NCI-H1694 treated with DMSO at 0.1 percent for 48 hours (cell line): ENCODE measurements at regions not wholly inside any gene's neighbourhood (a gene's known extent, or its start where the extent isn't known, plus 50 kb on each side); places are given as distances from the start of the nearest gene placed in this dataset.
"Not testable (repeated sequence)": the region's sequence is repeated elsewhere in the genome, so short reads cannot be mapped to it uniquely, and the experiment has no call there.

ENCODE experiments used
- DNase-seq: peaks from one replicate; lab custom pipeline; 2025; lab: John Stamatoyannopoulos, UW

DNA sequence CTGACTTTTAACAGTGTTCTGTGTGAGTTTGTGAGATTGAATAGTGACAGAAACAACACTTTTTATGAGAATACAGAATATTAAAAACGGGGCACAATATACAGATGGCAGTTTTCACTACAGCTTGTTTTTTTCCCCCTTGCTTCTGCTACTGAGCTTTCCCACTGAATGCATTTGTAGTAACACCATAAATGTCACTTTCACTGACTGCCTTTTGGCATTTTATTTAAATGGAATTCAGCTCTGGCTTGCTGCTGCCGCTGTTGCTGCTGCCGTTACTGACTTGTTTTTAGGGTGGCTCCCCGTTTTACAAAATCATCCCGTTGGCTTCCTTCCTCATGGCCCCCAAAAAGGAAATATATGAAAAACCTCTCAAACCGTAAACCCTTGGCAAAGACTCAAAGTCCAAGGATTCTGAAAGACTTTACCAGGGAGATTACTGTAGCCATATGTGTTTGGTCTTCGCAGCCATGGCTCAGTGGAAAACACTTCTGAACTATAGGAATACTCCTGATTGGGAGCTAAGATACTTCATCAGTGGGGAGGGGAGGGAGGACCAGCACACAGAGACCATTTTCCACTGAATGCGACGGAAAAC, 151.0 kb downstream of the NUF2 start:
- DNase-seq = no peak

DNA sequence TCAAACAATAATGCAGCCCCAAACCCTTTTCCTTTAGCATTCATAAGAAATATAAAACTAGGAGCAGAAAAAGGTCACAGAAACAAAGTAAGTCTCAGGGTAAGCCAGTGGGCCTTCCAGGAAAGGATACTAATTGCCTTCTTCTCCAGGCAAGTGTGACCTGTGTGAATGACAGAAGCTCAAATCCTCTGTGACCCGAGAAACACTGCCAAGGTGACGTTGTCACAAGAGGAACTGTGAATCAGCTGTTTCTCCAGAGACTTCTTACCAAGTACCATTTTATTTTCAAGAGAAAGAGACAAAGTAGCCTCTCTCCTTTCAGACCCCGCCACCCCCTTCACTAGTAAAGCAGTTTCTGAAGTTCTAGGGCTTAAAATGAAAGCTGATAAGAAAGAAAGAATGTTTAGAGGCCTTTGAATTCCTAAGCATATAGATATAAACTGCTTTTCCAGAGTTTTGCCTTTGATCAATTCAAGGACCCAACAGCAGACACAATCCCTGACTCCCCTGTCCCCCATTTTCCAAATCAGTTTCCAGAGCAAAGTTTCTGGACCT, 155.6 kb downstream of the NUF2 start:
- no peak for DNase-seq

GRCh38 chr1:163498391-163499330, 176.9 kb downstream of the NUF2 start:
- DNase-seq = not testable (repeated sequence)

DNA sequence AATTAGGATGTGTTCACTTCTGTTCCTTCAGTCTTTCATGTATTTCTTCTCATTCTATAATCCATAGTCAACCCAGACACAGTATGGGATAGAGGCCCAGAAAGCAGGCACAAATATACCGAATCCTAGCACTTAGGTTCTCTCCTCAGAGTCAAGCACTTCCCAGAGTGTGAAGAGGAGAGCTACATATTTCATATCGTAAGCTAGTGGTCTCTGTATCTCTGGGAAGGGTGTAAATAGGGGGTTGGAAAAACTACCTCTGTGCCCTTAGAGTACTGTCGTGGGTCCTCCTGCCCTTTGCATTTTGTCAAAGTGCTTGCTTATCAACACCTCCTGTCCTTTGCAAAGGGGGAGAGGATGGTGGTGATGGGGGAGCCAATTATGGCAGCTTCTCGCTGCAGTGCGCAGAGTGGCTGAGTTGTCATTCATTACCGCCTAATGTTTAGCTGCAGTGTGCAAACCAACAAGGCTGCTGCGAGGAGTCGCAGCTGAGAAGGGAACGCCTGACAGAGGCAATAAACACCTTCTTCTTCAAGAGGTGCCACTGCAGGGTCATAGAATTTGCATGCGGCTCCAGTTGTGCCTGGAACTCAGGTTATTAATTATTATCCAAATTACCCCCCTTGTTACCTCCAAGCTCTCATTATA, 182.7 kb downstream of the NUF2 start:
- no peak for DNase-seq

- no peak for DNase-seq
Measured at GRCh38 chr1:163509114-163509513, 187.4 kb downstream of the NUF2 start.

GRCh38 chr1:163512349-163512989, 190.7 kb downstream of the NUF2 start:
- no peak for DNase-seq

GRCh38 chr1:163523375-163524029, 201.7 kb downstream of the NUF2 start:
- no peak for DNase-seq

- peak; percentile 33 for DNase-seq
Measured at GRCh38 chr1:163528710-163529348, 207.1 kb downstream of the NUF2 start.

DNA sequence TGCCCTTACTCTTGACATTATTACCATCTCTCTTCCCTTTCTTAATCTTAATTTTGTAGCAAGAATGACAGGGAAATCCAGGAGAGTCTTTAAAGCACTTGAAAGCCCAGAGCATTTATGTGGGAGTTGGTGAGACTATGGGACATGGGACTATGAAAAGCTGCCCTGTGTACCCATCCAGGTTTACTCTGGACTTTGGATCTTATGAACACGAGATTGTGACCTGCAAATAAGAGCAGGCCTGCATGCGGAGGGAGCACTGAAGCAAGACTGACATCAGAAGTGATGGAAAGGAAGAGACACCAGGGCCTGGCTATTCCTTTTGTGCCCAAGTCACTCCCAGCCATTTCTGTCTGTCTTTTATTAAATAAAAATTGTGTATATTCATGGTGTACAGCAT, 209.6 kb downstream of the NUF2 start:
- no peak for DNase-seq

- DNase-seq = no peak
Measured at GRCh38 chr1:163535401-163535800, 213.6 kb downstream of the NUF2 start.

DNA sequence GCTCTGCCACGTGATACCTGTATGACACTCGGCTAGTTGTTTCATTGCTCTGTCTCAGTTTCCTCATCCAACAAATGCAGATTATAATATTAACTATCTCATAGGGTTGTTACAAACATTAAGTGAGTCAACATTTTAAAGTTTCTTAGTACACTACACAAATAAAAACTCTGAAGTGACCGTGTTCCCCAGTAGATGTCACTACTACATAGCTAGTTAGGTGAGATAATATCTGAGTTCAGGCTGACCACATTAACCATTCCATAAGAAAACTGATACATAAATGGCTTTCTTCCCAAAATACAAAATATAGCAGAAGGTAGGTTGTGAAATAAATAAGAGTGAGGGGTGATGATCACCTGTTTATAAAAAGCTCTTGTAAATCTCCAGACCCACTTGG, 214.1 kb downstream of the NUF2 start:
- peak; percentile 20 for DNase-seq

DNA sequence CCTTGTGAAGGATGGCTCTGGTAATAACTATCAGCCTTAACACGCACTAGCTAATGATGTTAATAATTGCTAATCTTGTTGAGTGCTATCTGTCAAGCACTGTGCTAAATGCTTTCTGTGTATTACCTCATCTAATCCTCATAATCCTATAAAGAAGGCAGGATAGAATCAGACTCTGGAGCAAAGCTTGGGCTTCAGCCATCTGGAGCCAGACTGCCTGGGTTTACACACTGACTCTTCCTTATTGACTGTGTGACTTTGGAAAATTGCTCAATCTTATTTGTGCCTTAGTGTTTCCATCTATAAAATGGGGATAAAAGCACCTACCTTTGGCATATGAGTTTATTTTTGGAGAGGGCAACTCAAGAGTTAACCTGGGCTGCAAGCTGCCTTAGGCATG, 216.1 kb downstream of the NUF2 start:
- no peak for DNase-seq

DNA sequence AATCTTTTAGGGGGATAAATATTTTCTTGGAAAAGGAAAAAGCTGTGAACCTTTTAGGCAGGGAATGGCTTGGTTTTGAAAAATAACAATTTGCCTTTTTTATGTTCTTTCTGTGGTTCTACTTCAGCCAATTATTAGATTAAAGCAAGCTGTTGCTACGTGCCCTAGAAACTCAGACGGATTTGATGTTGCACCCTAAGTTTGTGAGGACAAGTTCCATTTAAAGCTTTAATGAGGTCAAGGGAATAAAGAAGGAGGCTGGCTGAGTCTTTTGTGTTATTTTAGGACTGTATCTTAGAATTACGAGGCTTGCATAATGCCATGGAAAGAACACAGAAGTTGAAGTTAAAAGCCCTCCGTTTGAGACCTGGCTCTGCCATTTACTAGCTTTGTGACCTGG, 216.9 kb downstream of the NUF2 start:
- DNase-seq = no peak

- DNase-seq = no peak
Measured at GRCh38 chr1:163540727-163541126, 219.0 kb downstream of the NUF2 start.

DNA sequence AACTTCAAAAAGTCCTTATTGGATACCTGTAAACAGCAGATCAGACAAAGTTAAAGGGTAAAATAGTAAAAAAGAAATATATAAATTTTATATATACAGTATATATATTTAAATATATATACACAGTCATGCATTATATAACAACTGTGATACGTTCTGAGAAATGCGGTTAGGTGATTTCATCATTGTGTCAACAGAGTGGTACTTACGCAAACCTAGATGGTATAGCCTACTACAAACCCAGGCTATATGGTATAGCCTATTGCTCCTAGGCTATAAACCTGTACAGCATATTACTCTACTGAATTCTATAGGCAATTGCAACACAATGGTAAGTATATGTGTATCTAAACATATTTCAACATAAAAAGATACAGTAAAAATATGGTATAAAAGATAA, 222.7 kb downstream of the NUF2 start:
- DNase-seq = no peak

- DNase-seq = no peak
Measured at GRCh38 chr1:163558162-163558561, 236.4 kb downstream of the NUF2 start.

DNA sequence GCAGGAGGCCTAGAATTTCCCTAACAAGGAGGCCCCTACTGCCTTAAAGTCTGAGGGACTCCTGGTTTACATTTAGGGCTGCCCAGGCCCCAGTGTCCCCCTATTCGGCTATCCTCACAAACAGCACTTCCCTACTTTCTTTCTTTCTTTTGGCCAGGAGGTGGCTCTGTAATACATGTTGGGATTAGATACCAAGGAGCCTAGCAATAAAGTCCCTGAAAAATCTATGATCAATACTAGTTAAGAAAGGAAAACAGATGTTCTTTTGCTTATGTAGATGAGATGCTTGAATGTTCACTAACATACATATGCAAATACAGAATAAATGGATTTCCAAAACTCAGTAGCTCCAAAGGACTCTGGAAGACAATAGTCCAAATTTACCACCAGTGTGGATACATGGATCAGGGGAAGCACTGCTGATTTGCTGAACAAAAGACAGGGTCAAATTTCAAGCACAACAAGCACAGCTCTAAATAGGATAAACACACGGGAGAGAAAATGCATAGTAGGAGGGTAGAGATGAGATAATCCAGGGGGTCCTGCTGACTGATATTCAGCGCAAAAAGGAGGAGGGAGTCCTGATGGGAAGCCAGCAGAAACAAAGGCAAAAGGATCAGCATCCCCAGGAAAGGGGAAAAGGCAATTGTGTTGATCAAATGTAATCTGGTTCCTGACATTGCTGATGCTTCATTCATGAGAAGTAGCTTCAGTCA, 240.0 kb downstream of the NUF2 start:
- peak; percentile 20 for DNase-seq

DNA sequence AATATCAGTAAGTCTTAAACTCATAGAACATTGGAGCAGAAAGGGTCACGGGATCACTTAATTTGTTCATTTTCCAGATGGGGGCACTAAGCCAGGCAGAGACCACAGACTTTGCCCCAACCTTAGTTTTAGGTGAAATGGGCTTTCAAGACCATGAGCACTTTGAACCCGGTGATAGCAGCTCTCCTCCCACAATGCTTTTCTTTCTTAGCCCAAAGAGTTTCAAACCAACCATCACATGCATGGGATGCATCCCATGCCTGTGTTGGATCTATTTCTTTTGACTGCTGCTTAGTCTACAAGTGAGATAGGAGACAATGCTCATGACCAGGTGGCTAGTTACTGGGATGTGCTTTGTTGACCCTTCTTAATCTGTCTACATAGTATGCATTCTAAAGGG, 240.6 kb downstream of the NUF2 start:
- DNase-seq = no peak

GRCh38 chr1:163565166-163565565, 243.4 kb downstream of the NUF2 start:
- DNase-seq = no peak

GRCh38 chr1:163570071-163570470, 248.3 kb downstream of the NUF2 start:
- no peak for DNase-seq

DNA sequence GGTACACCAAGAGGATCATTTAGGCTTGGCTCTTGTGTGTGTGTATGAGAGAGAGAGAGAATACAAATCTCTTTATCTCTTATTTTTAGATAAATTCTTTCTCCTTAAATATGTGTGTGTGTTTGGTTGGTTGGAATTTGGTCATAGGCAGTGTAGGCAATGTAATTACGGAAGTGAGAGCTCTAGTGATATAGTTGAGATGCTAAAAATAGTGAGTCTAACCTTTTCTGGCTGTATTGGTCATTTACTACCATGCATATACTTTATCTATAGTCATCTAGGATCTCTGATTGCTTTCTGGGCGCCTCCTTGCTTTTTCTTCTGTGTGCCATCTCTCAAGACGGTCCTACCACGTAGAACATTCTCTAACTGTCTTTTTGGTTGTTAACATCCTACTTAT, 250.2 kb downstream of the NUF2 start:
- no peak for DNase-seq
